ENCODE measurements at regions not wholly inside any gene's neighbourhood (a gene's known extent, or its start where the extent isn't known, plus 50 kb on each side); places are given as distances from the start of the nearest gene placed in this dataset.
A peak's percentile ranks its signal among the peaks of the same experiment; 100 is the strongest.
"Not testable (repeated sequence)": the region's sequence is repeated elsewhere in the genome, so short reads cannot be mapped to it uniquely, and the experiment has no call there.

DNA sequence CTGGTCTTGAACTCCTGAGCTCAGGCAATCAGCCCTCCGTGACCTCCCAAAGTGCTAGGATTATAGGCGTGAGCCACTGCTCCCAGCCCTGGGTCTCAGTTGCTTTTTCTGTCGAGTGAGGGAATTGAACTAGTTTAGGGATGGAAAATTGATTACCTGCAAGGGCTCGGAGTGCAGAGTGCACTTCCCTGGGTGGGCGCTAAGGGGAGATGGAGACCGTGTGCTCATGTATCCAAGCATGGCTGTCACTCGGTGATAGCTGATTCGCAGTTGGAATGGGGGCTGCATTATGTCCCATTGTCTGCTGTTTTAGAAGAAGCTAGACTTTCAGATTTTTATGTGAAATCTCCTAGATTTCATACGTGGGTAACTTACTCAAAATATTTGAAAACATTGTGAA, 139.9 kb upstream of the RFC3 start:
- Histone ChIP-seq H3K4me3 (ENCODE audit: low read length in 3 of 3) (no peak overlapping the region), H3K27me3 (ENCODE audit: control insufficient read depth in 3 of 3, insufficient read depth in 3 of 3, low read length in 3 of 3) (no peaks in the 10 kb centered on the region), H3K27ac (ENCODE audit: low read depth, low read length) (no peak overlapping the region), H3K9ac (ENCODE audit: low read depth in 1 of 3, low read length in 3 of 3) (no peak overlapping the region), H3K36me3 (ENCODE audit: control insufficient read depth in 3 of 3, insufficient read depth in 3 of 3, low read length in 3 of 3) (no peaks in the 10 kb centered on the region), H3K9me3 (ENCODE audit: control insufficient read depth in 3 of 3, low read length in 3 of 3) (no peaks in the 10 kb centered on the region), H3K4me1 (ENCODE audit: control insufficient read depth in 3 of 3, insufficient read depth in 3 of 3, low read length in 3 of 3) (peaks cover 10 to 12% (median 11%) of the 10 kb centered on the region in 3 donors)

DNA sequence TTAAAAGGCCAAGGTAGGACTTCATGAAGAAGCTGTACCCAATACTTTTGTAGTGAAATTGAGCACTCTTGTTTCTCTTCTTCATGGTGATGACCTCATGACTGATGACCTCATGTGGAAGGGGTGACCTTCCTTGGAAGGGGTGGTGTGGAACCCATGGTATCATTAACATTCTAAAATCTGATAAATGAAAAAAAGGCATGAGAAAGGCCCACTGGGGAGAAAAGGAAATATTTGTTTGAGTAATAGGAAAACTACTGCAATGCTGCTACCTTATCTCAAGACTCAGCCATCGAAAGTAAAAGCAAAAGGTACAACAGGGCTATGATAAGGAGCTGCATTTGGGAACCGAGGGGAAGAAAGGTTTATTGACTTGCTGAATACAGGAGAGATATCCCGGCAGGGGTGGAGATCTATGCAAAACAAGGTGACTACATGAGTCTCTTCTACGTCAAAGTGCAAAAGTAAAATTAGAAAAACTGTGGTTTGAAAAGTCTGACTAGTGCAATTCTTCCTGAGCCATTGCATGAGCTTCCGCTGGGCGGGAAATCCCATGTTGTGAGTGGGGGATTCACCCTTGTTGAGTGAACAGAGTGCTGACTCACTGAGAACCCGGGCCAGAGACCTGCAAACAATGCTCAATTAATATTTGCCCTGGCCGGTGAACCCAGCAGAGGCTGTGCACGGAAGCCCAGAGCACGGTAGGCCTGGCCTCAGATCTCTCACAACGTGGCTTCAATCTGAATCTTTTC, 138.9 kb upstream of the RFC3 start:
- no peak overlapping the region for H3K9ac ChIP-seq (ENCODE audit: low read depth in 1 of 3, low read length in 3 of 3)
- H3K4me3 ChIP-seq (ENCODE audit: low read length in 3 of 3): peak overlapping the region in 1 of 3 donors; percentile 9
- no peaks in the 10 kb centered on the region for H3K36me3 ChIP-seq (ENCODE audit: control insufficient read depth in 3 of 3, insufficient read depth in 3 of 3, low read length in 3 of 3)
- H3K9me3 ChIP-seq (ENCODE audit: control insufficient read depth in 3 of 3, low read length in 3 of 3): no peaks in the 10 kb centered on the region
- peak overlapping the region; percentile 19 for H3K27ac ChIP-seq (ENCODE audit: low read depth, low read length)
- H3K27me3 ChIP-seq (ENCODE audit: control insufficient read depth in 3 of 3, insufficient read depth in 3 of 3, low read length in 3 of 3): no peaks in the 10 kb centered on the region
- H3K4me1 ChIP-seq (ENCODE audit: control insufficient read depth in 3 of 3, insufficient read depth in 3 of 3, low read length in 3 of 3): peaks cover 10 to 12% (median 11%) of the 10 kb centered on the region in 3 donors

- Histone ChIP-seq H3K4me1 (ENCODE audit: control insufficient read depth in 3 of 3, insufficient read depth in 3 of 3, low read length in 3 of 3) (peaks cover 10 to 12% (median 11%) of the 10 kb centered on the region in 3 donors), H3K27ac (ENCODE audit: low read depth, low read length) (peak overlapping the region; percentile 6), H3K27me3 (ENCODE audit: control insufficient read depth in 3 of 3, insufficient read depth in 3 of 3, low read length in 3 of 3) (no peaks in the 10 kb centered on the region), H3K4me3 (ENCODE audit: low read length in 3 of 3) (peak overlapping the region in 1 of 3 donors; percentile 9), H3K9me3 (ENCODE audit: control insufficient read depth in 3 of 3, low read length in 3 of 3) (no peaks in the 10 kb centered on the region), H3K36me3 (ENCODE audit: control insufficient read depth in 3 of 3, insufficient read depth in 3 of 3, low read length in 3 of 3) (no peaks in the 10 kb centered on the region), H3K9ac (ENCODE audit: low read depth in 1 of 3, low read length in 3 of 3) (no peak overlapping the region)
These were observed 138.3 kb upstream of the RFC3 start for GRCh38 chr13:33679658-33680012.

GRCh38 chr13:33682020-33682564, 135.9 kb upstream of the RFC3 start:
- Histone ChIP-seq H3K4me1 (ENCODE audit: control insufficient read depth in 3 of 3, insufficient read depth in 3 of 3, low read length in 3 of 3) (peaks cover 0 to 3% (median under 1%) of the 10 kb centered on the region in 3 donors), H3K36me3 (ENCODE audit: control insufficient read depth in 3 of 3, insufficient read depth in 3 of 3, low read length in 3 of 3) (no peaks in the 10 kb centered on the region), H3K27me3 (ENCODE audit: control insufficient read depth in 3 of 3, insufficient read depth in 3 of 3, low read length in 3 of 3) (no peaks in the 10 kb centered on the region), H3K27ac (ENCODE audit: low read depth, low read length) (no peak overlapping the region), H3K9ac (ENCODE audit: low read depth in 1 of 3, low read length in 3 of 3) (no peak overlapping the region), H3K4me3 (ENCODE audit: low read length in 3 of 3) (no peak overlapping the region), H3K9me3 (ENCODE audit: control insufficient read depth in 3 of 3, low read length in 3 of 3) (no peaks in the 10 kb centered on the region)

DNA sequence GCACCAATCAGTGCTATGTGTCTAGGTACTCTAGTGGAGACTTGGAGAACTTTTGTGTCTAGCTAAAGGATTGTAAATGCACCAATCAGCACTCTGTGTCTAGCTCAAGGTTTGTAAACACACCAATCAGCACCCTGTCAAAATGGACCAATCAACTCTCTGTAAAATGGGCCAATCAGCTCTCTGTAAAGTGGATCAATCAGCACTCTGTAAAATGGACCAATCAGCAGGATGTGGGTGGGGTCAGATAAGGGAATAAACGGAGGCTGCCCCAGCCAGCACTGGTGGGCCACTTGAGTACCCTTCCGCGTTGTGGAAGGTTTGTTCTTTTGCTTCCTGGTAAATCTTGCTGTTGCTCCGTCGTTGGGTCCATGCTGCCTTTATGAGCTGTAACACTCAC, 135.3 kb upstream of the RFC3 start:
- not testable (repeated sequence) for H3K9me3 ChIP-seq (ENCODE audit: control insufficient read depth in 3 of 3, low read length in 3 of 3); H3K27ac ChIP-seq (ENCODE audit: low read depth, low read length); H3K4me1 ChIP-seq (ENCODE audit: control insufficient read depth in 3 of 3, insufficient read depth in 3 of 3, low read length in 3 of 3); H3K27me3 ChIP-seq (ENCODE audit: control insufficient read depth in 3 of 3, insufficient read depth in 3 of 3, low read length in 3 of 3); H3K36me3 ChIP-seq (ENCODE audit: control insufficient read depth in 3 of 3, insufficient read depth in 3 of 3, low read length in 3 of 3); H3K9ac ChIP-seq (ENCODE audit: low read depth in 1 of 3, low read length in 3 of 3); H3K4me3 ChIP-seq (ENCODE audit: low read length in 3 of 3)

DNA sequence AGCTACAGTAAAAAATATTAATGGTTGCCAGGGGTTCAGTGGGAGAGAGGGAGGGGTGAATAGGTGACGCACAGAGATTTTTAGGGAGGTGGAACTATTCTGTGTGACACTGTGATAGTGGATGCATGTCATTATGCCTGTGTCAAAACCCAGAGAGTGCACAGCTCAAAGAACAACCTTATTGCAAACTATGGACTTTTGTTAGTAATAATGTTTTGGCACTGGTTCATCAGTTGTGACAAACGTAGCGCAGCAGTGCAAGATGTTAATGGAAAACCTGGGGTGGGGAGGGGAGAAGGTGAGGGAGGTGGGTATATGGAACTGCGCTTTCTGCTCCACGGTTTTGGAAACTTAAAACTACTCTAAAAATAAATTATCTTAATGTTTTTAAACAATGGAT, 134.6 kb upstream of the RFC3 start:
- Histone ChIP-seq H3K36me3 (ENCODE audit: control insufficient read depth in 3 of 3, insufficient read depth in 3 of 3, low read length in 3 of 3) (no peaks in the 10 kb centered on the region), H3K9ac (ENCODE audit: low read depth in 1 of 3, low read length in 3 of 3) (no peak overlapping the region), H3K4me1 (ENCODE audit: control insufficient read depth in 3 of 3, insufficient read depth in 3 of 3, low read length in 3 of 3) (peaks cover 0 to 3% (median 0%) of the 10 kb centered on the region in 3 donors), H3K9me3 (ENCODE audit: control insufficient read depth in 3 of 3, low read length in 3 of 3) (no peaks in the 10 kb centered on the region), H3K27ac (ENCODE audit: low read depth, low read length) (no peak overlapping the region), H3K4me3 (ENCODE audit: low read length in 3 of 3) (no peak overlapping the region), H3K27me3 (ENCODE audit: control insufficient read depth in 3 of 3, insufficient read depth in 3 of 3, low read length in 3 of 3) (no peaks in the 10 kb centered on the region)

GRCh38 chr13:33684874-33685273, 133.1 kb upstream of the RFC3 start:
- Histone ChIP-seq H3K9me3 (ENCODE audit: control insufficient read depth in 3 of 3, low read length in 3 of 3) (no peaks in the 10 kb centered on the region), H3K9ac (ENCODE audit: low read depth in 1 of 3, low read length in 3 of 3) (no peak overlapping the region), H3K4me1 (ENCODE audit: control insufficient read depth in 3 of 3, insufficient read depth in 3 of 3, low read length in 3 of 3) (no peaks in the 10 kb centered on the region), H3K27me3 (ENCODE audit: control insufficient read depth in 3 of 3, insufficient read depth in 3 of 3, low read length in 3 of 3) (no peaks in the 10 kb centered on the region), H3K4me3 (ENCODE audit: low read length in 3 of 3) (no peak overlapping the region), H3K36me3 (ENCODE audit: control insufficient read depth in 3 of 3, insufficient read depth in 3 of 3, low read length in 3 of 3) (no peaks in the 10 kb centered on the region), H3K27ac (ENCODE audit: low read depth, low read length) (no peak overlapping the region)

DNA sequence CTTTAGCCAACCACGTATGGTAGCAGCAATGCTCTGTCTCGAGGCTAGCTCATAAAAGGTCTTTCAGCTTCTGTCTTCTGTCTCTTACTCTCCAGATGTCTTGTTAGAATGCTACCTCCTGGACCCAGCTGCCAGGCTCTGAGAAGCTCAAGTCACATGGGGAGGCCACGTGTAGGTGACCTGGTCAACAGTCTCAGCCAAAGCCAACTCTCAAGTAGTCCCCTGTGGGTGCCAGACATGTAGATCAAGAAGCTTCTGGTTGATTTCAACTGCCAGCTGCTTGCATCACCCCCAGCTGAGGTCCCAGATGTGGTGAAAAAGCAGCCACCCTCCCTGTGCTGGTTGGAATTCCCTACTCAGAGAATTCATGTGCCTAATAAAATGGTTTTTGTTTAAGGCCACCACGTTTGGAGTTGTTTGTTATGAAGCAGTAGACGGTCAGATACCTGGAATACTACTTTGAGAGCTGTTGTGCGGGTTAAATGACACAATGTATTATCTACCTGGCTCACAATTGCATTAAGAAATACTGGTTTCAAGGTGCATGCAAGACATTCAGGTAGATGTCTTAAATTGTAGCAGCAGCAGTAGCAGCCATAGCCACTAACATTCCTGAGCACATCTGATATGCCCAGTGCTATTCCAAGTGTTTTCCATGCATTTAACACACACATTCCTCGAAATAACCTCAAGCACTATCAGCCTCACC, 131.0 kb upstream of the RFC3 start:
- no peaks in the 10 kb centered on the region for H3K36me3 ChIP-seq (ENCODE audit: control insufficient read depth in 3 of 3, insufficient read depth in 3 of 3, low read length in 3 of 3)
- no peak overlapping the region for H3K4me3 ChIP-seq (ENCODE audit: low read length in 3 of 3)
- no peak overlapping the region for H3K9ac ChIP-seq (ENCODE audit: low read depth in 1 of 3, low read length in 3 of 3)
- H3K27me3 ChIP-seq (ENCODE audit: control insufficient read depth in 3 of 3, insufficient read depth in 3 of 3, low read length in 3 of 3): no peaks in the 10 kb centered on the region
- no peaks in the 10 kb centered on the region for H3K4me1 ChIP-seq (ENCODE audit: control insufficient read depth in 3 of 3, insufficient read depth in 3 of 3, low read length in 3 of 3)
- H3K9me3 ChIP-seq (ENCODE audit: control insufficient read depth in 3 of 3, low read length in 3 of 3): no peaks in the 10 kb centered on the region
- no peak overlapping the region for H3K27ac ChIP-seq (ENCODE audit: low read depth, low read length)

- H3K9ac ChIP-seq (ENCODE audit: low read depth in 1 of 3, low read length in 3 of 3): no peak overlapping the region
- no peak overlapping the region for H3K4me3 ChIP-seq (ENCODE audit: low read length in 3 of 3)
- no peaks in the 10 kb centered on the region for H3K9me3 ChIP-seq (ENCODE audit: control insufficient read depth in 3 of 3, low read length in 3 of 3)
- no peaks in the 10 kb centered on the region for H3K36me3 ChIP-seq (ENCODE audit: control insufficient read depth in 3 of 3, insufficient read depth in 3 of 3, low read length in 3 of 3)
- no peak overlapping the region for H3K27ac ChIP-seq (ENCODE audit: low read depth, low read length)
- no peaks in the 10 kb centered on the region for H3K27me3 ChIP-seq (ENCODE audit: control insufficient read depth in 3 of 3, insufficient read depth in 3 of 3, low read length in 3 of 3)
- H3K4me1 ChIP-seq (ENCODE audit: control insufficient read depth in 3 of 3, insufficient read depth in 3 of 3, low read length in 3 of 3): no peaks in the 10 kb centered on the region
These were observed 127.6 kb upstream of the RFC3 start for GRCh38 chr13:33690354-33690753.

DNA sequence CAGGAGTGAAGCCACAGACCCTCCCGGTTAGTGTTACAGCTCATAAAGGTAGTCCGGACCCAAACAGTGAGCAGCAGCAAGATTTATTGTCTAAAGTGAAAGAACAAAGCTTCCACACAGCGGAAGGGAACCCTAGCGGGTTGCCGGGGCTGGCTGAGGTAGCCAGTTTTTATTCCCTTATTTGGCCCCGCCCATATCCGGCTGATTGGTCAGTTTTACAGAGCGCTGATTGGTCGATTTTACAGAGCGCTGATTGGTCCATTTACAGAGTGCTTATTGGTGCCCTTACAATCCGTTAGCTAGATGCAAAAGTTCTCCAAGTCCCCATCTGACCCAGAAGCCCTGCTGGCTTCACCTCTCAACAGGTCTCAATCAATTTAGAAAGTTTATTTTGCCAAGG, 126.0 kb upstream of the RFC3 start:
- no peaks in the 10 kb centered on the region for H3K9me3 ChIP-seq (ENCODE audit: control insufficient read depth in 3 of 3, low read length in 3 of 3)
- no peaks in the 10 kb centered on the region for H3K27me3 ChIP-seq (ENCODE audit: control insufficient read depth in 3 of 3, insufficient read depth in 3 of 3, low read length in 3 of 3)

More for the DNA sequence above, 126.0 kb upstream of the RFC3 start:
- Histone ChIP-seq H3K4me1 (ENCODE audit: control insufficient read depth in 3 of 3, insufficient read depth in 3 of 3, low read length in 3 of 3) (no peaks in the 10 kb centered on the region), H3K4me3 (ENCODE audit: low read length in 3 of 3) (no peak overlapping the region), H3K27ac (ENCODE audit: low read depth, low read length) (no peak overlapping the region), H3K36me3 (ENCODE audit: control insufficient read depth in 3 of 3, insufficient read depth in 3 of 3, low read length in 3 of 3) (no peaks in the 10 kb centered on the region), H3K9ac (ENCODE audit: low read depth in 1 of 3, low read length in 3 of 3) (no peak overlapping the region)

Data from skeletal muscle tissue (tissue), 3 donors.